Esophagus squamous epithelium (tissue), 5 donors: ENCODE measurements at regions not wholly inside any gene's neighbourhood (a gene's known extent, or its start where the extent isn't known, plus 50 kb on each side); places are given as distances from the start of the nearest gene placed in this dataset.
"Not testable (repeated sequence)": the region's sequence is repeated elsewhere in the genome, so short reads cannot be mapped to it uniquely, and the experiment has no call there.

Experiments
- DNase-seq: peaks from one replicate; lab custom pipeline; 2025; lab: John Stamatoyannopoulos, UW
- H3K27ac ChIP-seq, 4 donors: fragments of 200-600 bp; sonication (generic); one replicate each; pipeline ENCODE4 v1.5.1; 2016 to 2019; ENCODE audit warnings: mild to moderate bottlenecking in 1 of 4
- H3K27me3 ChIP-seq, 4 donors: fragments of 200-600 bp; sonication (generic); 1 replicate in 3 of 4; 2 replicates in 1 of 4; pipeline versions ENCODE4 v1.5.1 to v1.6.0; 2017 to 2021; ENCODE audit warnings: antibody characterized with exemption in 1 of 4
- H3K36me3 ChIP-seq, 3 donors: fragments of 200-600 bp; sonication (generic); one replicate each; pipeline ENCODE4 v1.5.1; 2016 to 2019
- H3K4me1 ChIP-seq, 3 donors: fragments of 200-600 bp; sonication (generic); one replicate each; pipeline ENCODE4 v1.5.1; 2017 to 2019
- H3K4me3 ChIP-seq, 4 donors: fragments of 200-600 bp; sonication (generic); 1 replicate in 3 of 4; 2 replicates in 1 of 4; pipeline ENCODE4 v1.5.1; 2016 to 2019; ENCODE audit warnings: mild to moderate bottlenecking in 2 of 4, moderate library complexity in 1 of 4
- H3K9me3 ChIP-seq, 3 donors: fragments of 200-600 bp; sonication (generic); one replicate each; pipeline ENCODE4 v1.5.1; 2016 to 2019
- POLR2A ChIP-seq, 4 donors: fragments of 450-650 bp; IDR thresholded peaks; one replicate each; pipeline ENCODE4 v1.6.1; 2017; ENCODE audit warnings: antibody characterized with exemption in 4 of 4, mild to moderate bottlenecking in 4 of 4, moderate library complexity in 3 of 4
- WGBS, 2 donors: methylation state at CpG; one replicate each; pipeline ENCODE4 v1.1.5; 2018; 5-methylcytosine and 5-hydroxymethylcytosine counted together
- intact Hi-C: fragments of 100-400 bp; cut with DNase I; formaldehyde crosslinking; loops from one replicate; pipeline ENCODE4 v1.15.0; 2022
- TF ChIP-seq, protein P1 (sequence below), 6 experiments: fragments of 450-650 bp in 4 of 6; fragments of 200-600 bp in 2 of 6; sonication (generic) in 2 of 6; IDR thresholded peaks; one replicate each; pipeline ENCODE4 v1.5.1; 2016 to 2019; ENCODE audit warnings: antibody characterized with exemption in 6 of 6, mild to moderate bottlenecking in 4 of 6, moderate library complexity in 4 of 6
- donor health status: DM: yes; HTN: yes; CAD: no.

DNA sequence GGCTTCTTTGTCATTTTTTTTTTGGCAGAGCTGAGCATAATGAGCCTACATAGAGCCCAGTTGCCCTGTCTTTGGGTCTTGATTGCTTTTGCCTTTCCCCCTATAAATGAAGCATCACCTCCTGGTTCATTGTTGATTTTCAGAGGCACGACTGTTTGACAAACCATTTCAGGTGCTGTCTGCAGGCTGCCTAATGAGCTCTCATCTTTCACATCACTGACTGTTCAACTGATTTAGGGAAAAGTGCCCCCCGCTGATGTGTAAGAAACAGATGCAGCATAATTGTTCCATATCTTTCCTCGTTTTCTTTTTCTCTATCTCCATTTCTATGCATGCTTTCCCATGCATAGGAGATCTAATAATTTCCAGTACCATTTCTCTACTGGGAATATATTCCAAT lies 338.6 kb downstream of the TMEM38B start:
- no peak for DNase-seq
- H3K4me1 ChIP-seq, result no peaks in the 10 kb centered on the region
- no peaks in the 10 kb centered on the region for H3K27me3 ChIP-seq
- H3K9me3 ChIP-seq, result no peaks in the 10 kb centered on the region
- H3K36me3 ChIP-seq, result no peaks in the 10 kb centered on the region
- no peak for TF ChIP-seq POLR2A (IDR thresholded peaks at IDR 0.05)
- TF ChIP-seq, protein P1, sequence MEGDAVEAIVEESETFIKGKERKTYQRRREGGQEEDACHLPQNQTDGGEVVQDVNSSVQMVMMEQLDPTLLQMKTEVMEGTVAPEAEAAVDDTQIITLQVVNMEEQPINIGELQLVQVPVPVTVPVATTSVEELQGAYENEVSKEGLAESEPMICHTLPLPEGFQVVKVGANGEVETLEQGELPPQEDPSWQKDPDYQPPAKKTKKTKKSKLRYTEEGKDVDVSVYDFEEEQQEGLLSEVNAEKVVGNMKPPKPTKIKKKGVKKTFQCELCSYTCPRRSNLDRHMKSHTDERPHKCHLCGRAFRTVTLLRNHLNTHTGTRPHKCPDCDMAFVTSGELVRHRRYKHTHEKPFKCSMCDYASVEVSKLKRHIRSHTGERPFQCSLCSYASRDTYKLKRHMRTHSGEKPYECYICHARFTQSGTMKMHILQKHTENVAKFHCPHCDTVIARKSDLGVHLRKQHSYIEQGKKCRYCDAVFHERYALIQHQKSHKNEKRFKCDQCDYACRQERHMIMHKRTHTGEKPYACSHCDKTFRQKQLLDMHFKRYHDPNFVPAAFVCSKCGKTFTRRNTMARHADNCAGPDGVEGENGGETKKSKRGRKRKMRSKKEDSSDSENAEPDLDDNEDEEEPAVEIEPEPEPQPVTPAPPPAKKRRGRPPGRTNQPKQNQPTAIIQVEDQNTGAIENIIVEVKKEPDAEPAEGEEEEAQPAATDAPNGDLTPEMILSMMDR (IDR thresholded peaks at IDR 0.05), result no peak
- no peak overlapping the region for H3K4me3 ChIP-seq
- H3K27ac ChIP-seq, result no peak overlapping the region
- WGBS, 2 donors, result 64 to 80% methylated on average over 3 of the region's 3 CpGs
- intact Hi-C loops, result no loop called here

DNA sequence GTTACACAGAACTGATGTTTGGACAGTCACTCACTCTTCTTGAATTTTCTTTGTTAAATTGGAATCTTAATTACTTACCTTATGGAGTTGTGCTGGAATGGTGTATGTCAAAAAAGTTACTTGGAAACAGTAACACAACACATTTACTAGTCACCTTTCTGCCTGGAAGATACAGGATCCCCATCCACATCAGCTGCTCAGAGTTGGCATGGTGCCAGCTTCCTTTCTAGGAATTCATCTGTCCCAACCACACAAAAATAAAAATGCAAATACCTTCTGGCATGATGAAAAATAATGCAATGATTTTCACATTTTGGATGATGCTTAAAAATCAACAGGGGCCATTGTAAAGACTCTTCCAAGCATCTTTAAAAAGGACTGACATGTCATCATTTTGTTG lies 341.5 kb downstream of the TMEM38B start:
- H3K27ac ChIP-seq, result no peak overlapping the region
- TF ChIP-seq POLR2A (IDR thresholded peaks at IDR 0.05), result no peak
- TF ChIP-seq, protein P1 (IDR thresholded peaks at IDR 0.05), result no peak
- intact Hi-C loops, result no loop called here
- no peaks in the 10 kb centered on the region for H3K9me3 ChIP-seq
- no peak overlapping the region for H3K4me3 ChIP-seq
- DNase-seq, result no peak
- no peaks in the 10 kb centered on the region for H3K4me1 ChIP-seq
- H3K36me3 ChIP-seq, result no peaks in the 10 kb centered on the region
- H3K27me3 ChIP-seq, result no peaks in the 10 kb centered on the region

- TF ChIP-seq POLR2A (IDR thresholded peaks at IDR 0.05), result no peak
- TF ChIP-seq, protein P1 (IDR thresholded peaks at IDR 0.05), result no peak
- no peaks in the 10 kb centered on the region for H3K4me1 ChIP-seq
- H3K27me3 ChIP-seq, result no peaks in the 10 kb centered on the region
- WGBS, 2 donors, result 6 to 50% methylated on average over 1 of the region's 1 CpG
- no peak overlapping the region for H3K27ac ChIP-seq
- intact Hi-C loops, result no loop called here
- H3K4me3 ChIP-seq, result no peak overlapping the region
- no peak for DNase-seq
- no peaks in the 10 kb centered on the region for H3K9me3 ChIP-seq
- H3K36me3 ChIP-seq, result no peaks in the 10 kb centered on the region
These were observed 344.1 kb downstream of the TMEM38B start for GRCh38 chr9:106038266-106039001.

GRCh38 chr9:106039151-106039935 lies 345.0 kb downstream of the TMEM38B start:
- no peaks in the 10 kb centered on the region for H3K9me3 ChIP-seq
- no peak for DNase-seq
- TF ChIP-seq POLR2A (IDR thresholded peaks at IDR 0.05), result no peak
- no peak overlapping the region for H3K4me3 ChIP-seq
- no peaks in the 10 kb centered on the region for H3K36me3 ChIP-seq
- whole genome bisulfite sequencing, 2 donors, result 76 to 85% methylated on average over 5 of the region's 5 CpGs
- intact Hi-C loops, result no loop called here
- H3K27me3 ChIP-seq, result no peaks in the 10 kb centered on the region
- H3K27ac ChIP-seq, result no peak overlapping the region
- no peaks in the 10 kb centered on the region for H3K4me1 ChIP-seq

DNA sequence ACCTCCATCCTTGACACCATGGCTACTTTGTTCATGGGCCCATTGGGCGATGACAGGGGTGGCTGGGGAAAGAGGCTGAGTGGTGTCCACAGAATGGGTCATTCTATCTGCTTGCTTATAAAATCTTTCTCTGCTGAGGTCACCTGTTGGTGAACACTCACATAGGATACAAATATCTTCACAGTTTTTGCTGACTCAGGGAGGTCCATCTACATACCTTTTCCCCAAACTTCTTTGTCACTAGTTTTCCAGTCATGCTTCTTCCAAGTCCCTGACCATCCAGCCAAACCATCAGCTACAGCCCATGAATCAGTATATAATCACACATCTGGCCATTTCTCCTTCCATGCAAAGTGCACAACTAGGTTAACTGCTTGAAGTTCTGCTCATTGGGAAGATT lies 347.6 kb downstream of the TMEM38B start:
- DNase-seq, H3K27me3 ChIP-seq, H3K9me3 ChIP-seq, H3K4me1 ChIP-seq, H3K27ac ChIP-seq, intact Hi-C loops, H3K36me3 ChIP-seq, H3K4me3 ChIP-seq: not testable (repeated sequence)
- WGBS, 2 donors, result 92% methylated on average over 1 of the region's 1 CpG; no CpG with 5 or more reads in 1 of the 2 donors

DNA sequence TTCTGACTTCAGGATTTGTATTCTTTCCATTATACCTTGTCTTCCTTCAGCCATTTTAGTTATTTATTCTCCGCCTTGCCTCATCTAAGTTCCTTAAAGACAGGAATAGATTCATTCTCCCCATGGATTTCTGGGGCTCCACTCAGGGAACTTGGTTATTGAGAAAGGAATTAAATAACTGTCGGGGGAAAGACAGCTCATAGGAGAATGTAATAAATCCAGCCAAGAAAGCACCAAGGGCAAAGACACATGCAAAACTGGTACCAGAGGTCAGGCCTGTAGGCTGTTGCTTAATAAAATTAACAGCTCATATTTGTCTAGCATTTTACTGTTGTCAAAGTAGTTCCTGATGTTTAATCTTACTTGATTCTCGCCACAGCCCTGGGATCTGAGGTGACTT lies 357.2 kb downstream of the TMEM38B start:
- WGBS, 2 donors, result 74% methylated on average over 3 of the region's 3 CpGs
- TF ChIP-seq POLR2A (IDR thresholded peaks at IDR 0.05), result no peak
- TF ChIP-seq, protein P1 (IDR thresholded peaks at IDR 0.05), result no peak

More for the DNA sequence above, 357.2 kb downstream of the TMEM38B start:
- Histone ChIP-seq H3K27ac (no peak overlapping the region), H3K4me1 (no peaks in the 10 kb centered on the region), H3K27me3 (no peaks in the 10 kb centered on the region), H3K36me3 (no peaks in the 10 kb centered on the region), H3K4me3 (no peak overlapping the region), H3K9me3 (no peaks in the 10 kb centered on the region)
- intact Hi-C loops, result no loop called here
- DNase-seq, result no peak
